ENCODE measurements at regions not wholly inside any gene's neighbourhood (a gene's known extent, or its start where the extent isn't known, plus 50 kb on each side); places are given as distances from the start of the nearest gene placed in this dataset.

DNA sequence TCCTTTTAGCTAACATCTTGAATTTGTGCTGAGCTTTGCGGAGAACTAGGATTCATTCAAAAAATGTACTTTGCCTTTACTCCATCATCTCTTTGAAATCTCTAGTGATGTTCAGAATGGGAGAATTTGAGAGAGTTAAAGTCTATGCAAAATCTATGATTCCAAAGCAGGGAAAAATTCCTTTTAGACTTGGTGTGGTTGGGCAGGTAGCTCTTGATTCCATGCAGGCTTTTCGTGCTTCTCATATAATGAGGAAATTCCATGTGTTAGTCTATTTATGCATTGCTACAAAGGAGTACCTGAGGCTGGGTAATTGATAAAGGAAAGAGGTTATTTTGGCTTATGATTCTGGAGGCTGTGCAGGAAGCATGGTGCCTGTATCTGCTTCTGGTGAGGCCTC is 258.9 kb upstream of the EPHA4 start:
- no peak for DNase-seq (ENCODE audit: low read depth)

DNA sequence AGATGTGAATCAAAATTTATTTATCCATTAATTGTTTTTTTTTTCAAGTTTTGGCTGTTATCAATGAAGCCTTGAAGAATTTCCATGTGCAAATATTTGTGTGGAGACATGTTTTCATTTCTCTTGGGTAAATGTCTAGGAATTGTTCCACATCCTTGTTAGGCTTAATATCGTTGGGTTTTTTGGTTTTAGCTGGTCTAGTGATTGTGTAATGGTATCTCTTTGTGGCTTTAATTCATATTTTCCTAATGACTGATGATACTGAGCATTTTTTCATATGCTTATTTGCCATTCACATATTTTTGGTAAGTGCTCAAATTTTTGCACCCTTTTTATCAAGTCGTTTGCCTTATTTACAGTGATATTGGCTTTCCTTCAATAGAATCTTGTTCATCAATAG is 250.3 kb upstream of the EPHA4 start:
- no peak for DNase-seq (ENCODE audit: low read depth)

DNA sequence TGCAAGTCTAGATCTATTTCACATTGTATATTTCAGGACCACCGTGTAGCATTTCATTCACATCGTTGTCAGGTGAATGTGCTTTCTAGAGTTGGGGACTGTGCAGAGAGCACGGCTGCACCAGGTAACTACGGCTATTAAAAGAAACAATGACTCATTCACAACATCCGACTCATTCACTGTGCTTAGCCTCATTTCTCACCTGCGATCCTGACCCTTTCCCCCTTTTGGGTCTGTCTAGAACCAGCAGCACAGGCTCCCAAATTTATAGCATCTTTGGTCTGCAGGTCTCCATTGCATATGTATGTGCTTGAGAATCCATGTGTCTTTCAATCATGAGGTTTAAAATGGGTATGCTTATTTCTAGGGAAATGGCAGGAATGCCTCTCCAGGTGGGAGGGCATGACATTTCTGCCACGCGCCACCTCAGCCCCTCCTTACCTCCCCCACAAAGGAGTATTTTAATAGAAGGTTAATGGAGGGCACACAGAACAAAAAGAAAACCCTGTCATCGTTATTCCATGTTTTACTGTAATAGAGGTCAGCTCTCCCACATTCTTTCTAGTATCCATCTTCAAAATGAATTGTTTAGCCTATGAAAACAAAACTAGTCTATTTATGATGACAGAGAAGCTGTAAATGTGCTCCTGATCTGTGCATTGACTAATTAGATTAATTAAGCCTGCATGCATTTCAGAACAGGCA is 246.7 kb upstream of the EPHA4 start:
- DNase-seq (ENCODE audit: low read depth) = no peak

DNA sequence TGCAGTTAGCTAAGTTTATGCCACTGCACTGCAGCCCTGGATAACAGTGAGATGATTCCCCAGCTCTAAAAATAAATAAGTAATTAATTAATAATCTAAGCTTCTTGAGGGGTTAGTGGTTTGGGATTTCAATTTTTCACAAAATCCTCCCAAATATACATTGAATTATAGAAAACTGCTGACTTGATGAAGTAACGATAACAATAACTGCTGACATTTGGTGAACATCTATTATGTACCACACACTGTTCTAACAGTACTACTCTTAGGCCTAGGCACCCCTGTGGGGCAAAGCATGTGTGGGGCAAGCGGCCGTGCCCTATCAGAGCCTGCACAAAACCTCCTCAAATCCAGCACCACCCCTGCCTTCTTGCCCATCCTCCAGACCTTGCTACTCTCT is 245.8 kb upstream of the EPHA4 start:
- DNase-seq (ENCODE audit: low read depth) = no peak

DNA sequence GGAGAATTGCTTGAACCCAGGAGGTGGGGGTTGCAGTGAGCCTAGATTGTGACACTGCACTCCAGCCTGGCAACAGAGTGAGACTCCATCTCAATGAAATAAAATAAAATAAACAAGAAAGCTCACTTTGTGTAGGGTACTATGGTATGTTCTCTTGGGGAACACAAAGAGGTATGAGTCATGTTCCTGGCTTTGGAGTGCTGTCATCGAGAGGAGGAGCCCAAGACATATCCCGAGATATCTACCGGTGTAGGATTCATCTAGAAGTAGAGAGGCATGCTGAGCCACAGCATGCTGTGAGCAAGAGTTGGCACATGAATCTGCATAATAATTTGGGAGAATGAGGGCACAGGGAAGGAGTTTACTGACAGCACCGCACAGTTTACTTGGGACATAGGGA is 244.9 kb upstream of the EPHA4 start:
- DNase-seq (ENCODE audit: low read depth) = peak; percentile 36

DNA sequence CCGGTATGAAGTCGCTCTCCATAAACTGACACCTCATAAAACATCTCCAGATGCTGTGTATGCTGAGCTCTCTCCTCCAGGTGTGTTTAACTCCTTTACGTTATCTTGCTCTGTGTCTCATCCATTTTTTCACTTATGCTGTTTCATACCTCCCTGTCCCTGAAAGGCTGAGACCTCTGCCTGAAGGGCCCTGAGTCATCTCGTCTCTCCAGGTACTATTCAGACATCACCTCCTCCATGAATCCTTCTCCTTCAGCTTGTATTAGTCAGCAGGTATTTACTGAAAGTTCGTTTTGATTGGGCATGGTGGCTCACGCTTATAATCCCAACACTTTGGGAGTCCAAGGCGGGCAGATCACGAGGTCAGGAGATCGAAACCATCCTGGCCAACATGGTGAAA is 244.5 kb upstream of the EPHA4 start:
- DNase-seq (ENCODE audit: low read depth) = no peak

DNA sequence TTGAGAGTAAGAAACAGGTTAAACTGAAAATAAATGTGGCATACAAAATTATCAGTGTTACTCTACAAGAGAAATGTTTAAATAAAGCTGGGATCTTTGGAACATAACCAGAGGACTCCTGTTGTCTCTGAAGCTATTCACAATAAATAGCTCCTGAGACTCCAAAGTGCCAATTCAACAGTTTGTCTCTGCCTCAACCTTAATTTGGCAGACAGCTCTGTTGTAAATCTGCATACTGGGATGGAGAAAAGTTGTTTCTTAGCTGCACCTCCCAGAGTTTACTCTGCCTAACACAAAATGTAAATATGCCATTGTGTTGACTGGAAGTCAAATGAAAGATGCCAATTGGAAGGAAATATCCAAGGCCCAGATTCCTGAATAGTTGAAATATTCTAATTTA is 238.5 kb upstream of the EPHA4 start:
- DNase-seq (ENCODE audit: low read depth) = no peak

DNA sequence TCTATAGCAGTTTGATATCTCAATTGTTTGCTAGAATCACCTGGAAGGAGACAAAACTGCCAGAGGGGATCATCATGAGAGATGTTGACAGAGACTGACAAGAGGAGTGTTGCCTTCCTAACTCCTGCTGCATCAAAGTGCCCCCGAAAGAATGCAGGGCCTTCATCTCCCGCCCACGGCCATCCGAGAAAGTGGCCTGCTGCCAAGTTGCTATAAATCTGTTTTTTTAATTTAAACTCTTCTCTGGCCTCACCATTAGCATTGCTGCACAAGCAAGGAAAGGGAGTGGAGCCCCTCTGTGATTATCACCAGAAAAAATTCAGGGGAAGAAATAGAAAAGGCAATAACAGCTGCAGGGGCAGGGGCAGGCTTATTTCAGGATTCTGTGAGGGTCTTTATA is 238.1 kb upstream of the EPHA4 start:
- DNase-seq (ENCODE audit: low read depth) = no peak

DNA sequence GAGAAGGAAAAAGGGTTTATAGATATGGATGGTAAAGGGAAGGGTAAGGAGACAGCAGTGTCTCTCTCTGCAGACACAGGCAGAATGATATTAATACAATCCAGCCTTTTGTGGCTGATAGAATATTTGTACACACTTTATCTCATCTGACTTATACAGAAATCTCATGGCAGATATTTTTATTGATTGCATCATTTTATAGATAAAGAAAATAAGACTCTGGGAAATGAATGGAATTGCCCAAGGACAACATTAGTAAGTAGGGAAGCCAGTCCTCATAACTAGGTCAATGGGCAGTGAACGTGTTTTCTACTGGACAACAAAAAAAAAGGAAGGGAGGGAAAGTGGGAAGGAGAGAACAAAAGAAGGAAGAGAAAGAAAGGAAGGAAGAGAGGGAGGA is 236.4 kb upstream of the EPHA4 start:
- DNase-seq (ENCODE audit: low read depth) = no peak

DNA sequence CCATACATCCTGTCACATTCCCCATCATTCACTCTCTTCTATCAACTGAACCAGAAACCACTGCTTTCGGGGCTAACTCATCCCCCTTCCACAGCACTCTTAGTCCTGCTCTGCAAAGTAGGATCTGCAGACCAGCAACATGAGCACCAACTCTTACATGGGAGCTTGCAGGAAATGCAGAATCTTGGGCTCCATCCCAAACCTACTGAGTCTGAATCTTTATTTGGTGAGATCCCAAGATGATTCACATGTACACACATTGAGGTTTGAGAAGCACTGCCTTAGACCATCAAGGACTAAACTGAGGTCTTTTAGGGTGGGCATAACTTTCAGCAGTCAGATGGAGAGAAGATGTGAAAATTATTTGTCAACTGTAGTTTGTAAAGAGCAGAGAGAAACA is 235.6 kb upstream of the EPHA4 start:
- no peak for DNase-seq (ENCODE audit: low read depth)

DNA sequence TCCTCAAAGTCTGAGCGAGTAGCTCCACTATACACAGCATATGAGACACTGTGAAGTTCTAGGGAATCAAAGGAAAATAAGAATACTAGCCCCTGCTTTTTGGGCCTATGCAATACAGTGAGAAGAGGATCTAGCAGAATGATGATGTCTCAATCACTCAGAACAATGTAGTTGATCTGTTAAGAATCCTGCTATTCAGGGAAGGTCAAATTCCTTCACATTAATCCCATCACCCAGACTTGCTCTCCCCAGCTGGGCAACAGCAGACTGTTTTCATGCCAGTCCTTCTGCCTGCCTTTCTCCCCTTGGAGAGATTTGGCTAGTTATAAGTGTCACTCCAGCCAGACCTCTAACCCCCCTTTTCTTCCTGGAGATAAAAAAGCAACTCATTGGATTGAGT is 230.0 kb upstream of the EPHA4 start:
- no peak for DNase-seq (ENCODE audit: low read depth)

DNA sequence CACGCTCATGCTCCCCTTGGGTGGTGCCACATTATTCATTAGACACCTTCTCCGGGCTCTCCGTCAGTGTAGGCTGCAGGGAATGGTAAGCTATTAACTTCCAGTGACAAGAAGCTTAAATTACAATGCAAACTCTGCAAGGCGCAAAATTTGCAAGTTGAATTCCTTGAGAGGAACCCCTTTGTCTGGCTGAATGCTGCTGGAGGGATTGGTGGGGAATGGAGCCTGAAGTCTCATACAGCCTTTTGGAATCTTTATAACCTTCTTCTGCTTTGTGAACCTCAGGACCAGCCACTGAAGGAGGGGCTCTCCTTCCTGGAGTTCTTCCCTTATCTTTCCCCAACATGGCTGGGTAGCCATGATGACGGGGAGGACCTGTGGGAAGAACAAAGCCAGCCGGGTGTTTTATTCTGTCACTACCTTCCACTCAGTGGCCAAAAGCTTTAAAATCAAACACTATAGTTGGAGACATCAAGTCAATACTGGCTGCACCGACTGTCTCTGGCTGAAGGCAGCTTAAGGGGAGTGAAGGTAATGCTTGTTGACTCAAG is 220.9 kb upstream of the EPHA4 start:
- DNase-seq (ENCODE audit: low read depth) = no peak

DNA sequence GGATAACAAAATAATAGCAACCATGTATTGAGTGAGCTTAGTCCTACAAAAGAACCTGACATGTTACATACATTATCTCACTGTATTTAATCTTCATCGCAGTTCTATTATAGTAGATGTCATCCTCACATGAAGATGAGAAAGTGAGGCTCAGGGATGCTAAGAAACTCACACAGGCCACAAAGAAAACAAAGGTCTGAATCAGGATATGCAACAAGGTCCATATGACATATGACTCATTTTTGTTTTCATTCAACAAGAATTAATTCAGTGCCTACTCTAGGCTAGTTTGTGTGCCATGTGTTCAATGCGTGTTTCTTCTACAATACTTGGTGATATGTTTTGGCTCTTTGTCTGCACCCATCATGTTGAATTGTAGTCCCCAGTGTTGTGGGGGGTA is 219.7 kb upstream of the EPHA4 start:
- DNase-seq (ENCODE audit: low read depth) = no peak

DNA sequence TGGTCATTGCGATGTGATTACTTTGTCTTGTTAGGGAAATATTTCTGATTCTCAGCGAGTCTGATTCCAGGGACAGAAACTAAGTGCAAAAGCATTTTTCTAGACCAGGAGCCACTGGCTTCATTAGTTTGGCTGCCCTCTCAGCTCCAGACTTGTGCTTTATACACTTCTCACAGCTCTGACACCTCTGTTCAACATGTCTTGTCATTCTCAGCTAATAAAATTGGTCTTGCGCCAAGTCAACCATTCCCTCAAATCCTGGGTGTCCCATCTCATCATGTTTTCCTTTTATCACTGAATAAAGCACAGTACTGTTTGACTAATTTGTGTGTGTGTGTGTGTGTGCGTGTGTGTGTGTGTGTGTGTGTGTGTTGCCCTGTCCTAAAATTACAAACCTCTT is 215.5 kb upstream of the EPHA4 start:
- no peak for DNase-seq (ENCODE audit: low read depth)

DNA sequence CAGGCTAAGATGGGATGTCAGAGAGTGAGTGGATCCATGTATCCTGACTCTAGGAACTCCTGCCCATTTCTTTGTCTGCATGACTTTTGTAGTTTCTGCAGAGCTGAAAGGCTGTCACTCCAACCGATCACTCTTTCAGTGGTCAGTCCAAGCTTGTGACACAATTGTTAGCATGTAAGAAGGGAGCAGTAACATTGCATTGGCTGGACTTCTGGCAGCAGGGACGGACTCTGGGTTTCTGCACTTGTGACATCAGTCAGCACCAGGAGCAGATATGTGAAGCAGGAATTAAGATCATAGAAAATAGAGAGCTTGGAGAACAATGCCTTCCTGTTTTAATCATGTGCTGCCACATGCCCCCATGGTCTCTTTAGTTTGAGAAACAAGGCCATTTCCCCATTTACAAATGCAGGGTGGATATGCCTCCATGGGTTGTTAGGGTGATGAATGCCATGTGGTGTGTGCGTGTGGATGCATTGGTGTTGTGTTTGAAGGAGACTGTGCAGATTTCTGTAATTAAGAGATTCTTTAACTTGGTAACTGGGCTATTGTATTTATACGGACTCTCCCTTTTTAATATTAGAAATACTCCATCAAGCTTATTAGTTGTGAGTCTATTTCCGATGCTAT is 214.3 kb upstream of the EPHA4 start:
- no peak for DNase-seq (ENCODE audit: low read depth)

DNA sequence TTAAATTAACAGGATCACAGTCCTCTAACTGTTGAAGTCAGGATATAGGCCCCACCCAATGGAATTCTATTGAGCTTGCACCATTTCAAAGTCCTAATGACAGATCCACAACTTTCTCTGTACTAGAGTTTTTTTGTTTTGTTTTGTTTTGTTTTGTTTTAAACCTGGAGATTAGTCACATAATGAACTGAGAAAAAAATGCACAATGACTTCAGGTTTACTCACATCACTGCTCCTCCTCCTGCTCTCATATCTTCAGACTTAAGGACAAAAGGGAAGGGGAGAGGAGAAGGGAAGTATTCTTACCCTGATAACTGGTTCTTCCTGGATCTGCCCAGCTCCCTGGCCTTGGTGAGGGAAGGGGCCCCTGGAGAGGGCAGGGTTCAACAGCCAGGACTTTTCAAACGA is 208.2 kb upstream of the EPHA4 start:
- peak; percentile 56 for DNase-seq (ENCODE audit: low read depth)

DNA sequence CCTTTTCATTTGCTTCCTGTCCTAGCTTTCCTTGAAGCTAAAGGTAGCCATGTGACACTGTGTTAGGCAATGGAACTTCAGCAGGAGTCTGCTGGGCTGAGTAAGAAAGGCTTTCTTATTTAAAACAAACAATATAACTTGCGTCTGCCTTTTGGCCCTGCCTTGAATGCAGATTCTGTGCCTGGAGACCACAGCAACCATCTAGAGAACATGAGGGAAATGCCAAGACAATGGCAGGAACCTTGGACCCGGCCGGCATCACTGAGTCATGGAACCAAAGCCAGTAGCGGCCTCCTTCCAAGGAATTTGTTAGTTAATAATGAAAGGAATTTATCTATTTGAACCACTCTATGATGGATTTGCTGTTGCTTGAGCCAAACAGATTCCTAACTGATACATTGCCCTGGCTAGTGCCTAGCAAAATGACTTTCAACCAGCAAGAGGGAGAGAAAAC is 207.5 kb upstream of the EPHA4 start:
- peak; percentile 55 for DNase-seq (ENCODE audit: low read depth)

DNA sequence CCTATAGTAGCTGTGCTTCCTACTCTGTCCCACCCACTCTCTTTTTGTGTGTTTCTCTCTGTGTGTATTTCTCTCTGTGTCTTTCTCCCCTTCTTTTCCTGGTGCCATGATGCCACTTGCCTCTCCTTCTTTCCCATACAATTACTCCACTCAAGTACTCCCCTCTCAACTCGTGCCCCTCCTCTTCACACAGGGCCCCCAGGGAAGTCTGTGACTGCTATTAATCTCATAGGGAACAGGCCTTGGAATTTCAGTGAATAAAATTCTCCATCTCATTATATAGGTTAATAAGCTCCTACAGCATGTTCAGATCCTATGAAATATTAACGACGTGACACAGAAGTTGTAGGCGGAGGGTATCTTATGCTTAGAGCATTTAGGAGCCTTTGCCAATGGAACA is 205.9 kb upstream of the EPHA4 start:
- DNase-seq (ENCODE audit: low read depth) = no peak

DNA sequence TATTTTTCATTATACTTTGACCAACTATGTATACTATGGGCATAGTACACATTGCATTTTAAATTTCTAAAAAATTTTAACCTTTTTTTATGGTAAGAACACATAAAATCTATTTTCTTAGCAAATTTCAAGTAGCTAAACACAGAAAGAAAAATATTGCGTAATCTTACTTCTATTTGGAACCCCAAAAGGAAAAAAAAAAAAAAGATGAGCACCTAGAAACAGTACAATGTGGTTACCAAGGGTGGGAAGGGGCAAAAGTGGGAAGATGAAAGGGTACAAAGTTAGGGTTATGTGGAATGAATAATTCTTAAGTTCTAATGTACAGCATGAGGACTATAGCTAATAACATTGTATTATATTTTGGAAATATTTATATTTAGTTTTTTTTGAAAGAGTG is 205.0 kb upstream of the EPHA4 start:
- DNase-seq (ENCODE audit: low read depth) = no peak

DNA sequence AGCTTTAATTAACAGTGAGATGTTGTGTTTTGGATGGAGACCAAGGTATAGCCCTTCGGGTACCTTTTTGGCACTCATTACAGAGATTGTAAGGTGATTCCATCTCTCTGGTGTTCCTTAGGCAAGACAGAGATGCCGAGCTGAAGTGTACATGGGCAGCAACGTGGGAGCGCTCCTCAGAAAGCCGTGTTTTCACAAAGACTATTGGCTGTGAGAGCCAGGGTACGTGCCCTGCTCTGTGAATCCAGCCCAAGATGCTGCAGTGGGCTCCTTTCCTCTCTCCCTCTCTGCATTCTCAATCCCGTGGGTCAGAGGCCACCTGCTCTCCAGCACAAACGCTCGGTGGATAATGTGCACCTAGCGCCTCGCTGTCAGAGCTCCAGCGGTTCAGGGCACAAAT is 203.0 kb upstream of the EPHA4 start:
- DNase-seq (ENCODE audit: low read depth) = no peak

DNA sequence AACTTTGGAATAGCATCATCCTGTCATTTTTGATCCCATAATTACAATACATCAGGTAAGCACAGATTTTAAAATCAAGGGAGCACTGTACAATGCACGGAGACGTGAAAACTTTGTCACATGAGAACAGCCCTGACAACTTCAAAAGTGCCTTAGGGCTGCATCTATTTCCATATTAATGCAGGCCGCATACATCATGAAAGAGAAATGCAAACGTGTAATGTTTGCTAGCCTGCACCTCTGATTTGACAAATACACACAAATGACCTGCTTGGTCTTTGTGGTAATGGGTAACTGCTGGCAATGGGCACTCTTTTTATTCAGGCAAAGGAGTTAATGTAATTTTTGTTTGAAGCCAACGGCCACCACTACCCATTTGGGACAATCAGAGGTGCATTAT is 202.0 kb upstream of the EPHA4 start:
- DNase-seq (ENCODE audit: low read depth) = no peak

DNA sequence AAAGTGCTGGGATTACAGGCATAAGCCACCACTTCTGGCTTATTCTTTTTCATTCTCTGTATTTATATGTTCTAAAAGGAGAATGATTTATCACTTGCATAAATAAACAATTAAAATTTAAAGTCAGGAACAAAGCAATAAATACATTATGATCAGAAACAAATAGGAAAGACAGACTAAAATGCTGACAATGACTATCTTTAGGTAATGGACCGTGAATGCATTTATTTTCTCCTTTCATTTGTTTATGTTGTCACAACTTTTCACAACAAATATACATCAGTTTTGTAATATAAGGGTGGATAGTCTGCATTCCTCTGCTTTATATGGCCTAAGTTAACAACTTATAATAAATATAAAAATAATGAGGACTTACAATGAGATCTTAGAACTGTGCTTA is 199.2 kb upstream of the EPHA4 start:
- no peak for DNase-seq (ENCODE audit: low read depth)

DNA sequence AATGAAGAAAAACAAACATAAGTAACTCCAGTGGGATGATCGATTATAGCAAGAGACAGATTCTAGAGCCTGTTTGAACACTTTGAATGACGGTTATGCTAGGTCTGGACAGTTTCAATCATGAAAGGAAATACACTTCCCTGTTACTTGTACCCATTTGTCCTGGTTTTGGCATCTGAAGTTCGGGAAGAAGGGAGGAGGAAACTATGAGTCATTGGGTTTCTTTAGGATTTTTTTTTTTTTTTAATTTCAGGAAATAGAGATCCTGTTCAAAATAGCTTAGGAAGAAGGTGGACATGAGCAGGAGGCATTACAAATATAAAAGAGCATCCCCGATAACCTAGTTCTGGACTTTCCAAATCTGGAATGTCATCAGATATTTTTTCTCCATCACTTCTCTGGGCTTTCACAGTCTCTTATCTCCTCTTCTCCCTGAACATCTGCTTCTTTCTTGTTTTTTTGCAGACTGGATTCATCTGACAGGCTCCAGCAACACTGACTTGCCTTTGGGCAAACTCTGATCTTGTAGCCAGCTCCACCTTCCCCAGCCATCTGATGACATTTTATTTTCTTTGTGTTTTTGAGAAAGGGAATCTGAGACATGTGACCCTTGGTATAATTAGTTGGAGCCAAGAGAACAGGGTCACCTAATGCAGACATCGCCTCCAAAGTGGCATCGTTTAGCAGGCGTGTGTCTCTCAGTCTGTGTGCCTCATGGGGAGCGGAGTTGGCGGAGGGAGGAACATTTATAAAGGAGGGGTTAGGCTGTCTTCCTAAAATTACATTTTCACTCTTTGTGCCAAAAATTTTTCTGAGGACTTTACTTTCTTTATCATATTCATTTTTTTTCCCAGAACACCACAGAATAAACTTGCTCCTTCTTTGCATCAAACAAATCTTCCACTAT is 195.3 kb upstream of the EPHA4 start:
- no peak for DNase-seq (ENCODE audit: low read depth)
